HG03558 (cell line): ENCODE measurements at regions not wholly inside any gene's neighbourhood (a gene's known extent, or its start where the extent isn't known, plus 50 kb on each side); places are given as distances from the start of the nearest gene placed in this dataset.
"Not testable (repeated sequence)": the region's sequence is repeated elsewhere in the genome, so short reads cannot be mapped to it uniquely, and the experiment has no call there.

ENCODE experiments used
- ATAC-seq: cut with Tn5 transposase; IDR thresholded peaks from one replicate; pipeline ENCODE4 v1.9.1; 2021; ENCODE audit warnings: moderate number of reproducible peaks; ENCODE audit not compliant: unreplicated experiment; ENCODE audit errors: extremely low read depth

GRCh38 chr3:176661432-176661964 lies 535.8 kb downstream of the TBL1XR1 start:
- no peak for ATAC-seq

GRCh38 chr3:176655404-176656094 lies 541.7 kb downstream of the TBL1XR1 start:
- no peak for ATAC-seq

GRCh38 chr3:176651622-176652021 lies 545.7 kb downstream of the TBL1XR1 start:
- no peak for ATAC-seq

- ATAC-seq = no peak
Observed at GRCh38 chr3:176650478-176650877, 546.8 kb downstream of the TBL1XR1 start.

GRCh38 chr3:176647987-176648386 lies 549.3 kb downstream of the TBL1XR1 start:
- no peak for ATAC-seq

- ATAC-seq = no peak
Observed at GRCh38 chr3:176633511-176633910, 563.8 kb downstream of the TBL1XR1 start.

GRCh38 chr3:176632925-176633324 lies 564.4 kb downstream of the TBL1XR1 start:
- ATAC-seq = no peak

GRCh38 chr3:176631165-176631564 lies 566.1 kb downstream of the TBL1XR1 start:
- ATAC-seq = no peak

GRCh38 chr3:176628101-176628639 lies 569.1 kb downstream of the TBL1XR1 start:
- ATAC-seq = no peak

GRCh38 chr3:176623468-176624150 lies 573.7 kb downstream of the TBL1XR1 start:
- no peak for ATAC-seq

- no peak for ATAC-seq
Observed at GRCh38 chr3:176619833-176620232, 577.4 kb downstream of the TBL1XR1 start.

- ATAC-seq = no peak
Observed at GRCh38 chr3:176615826-176616225, 581.5 kb downstream of the TBL1XR1 start.

- ATAC-seq = no peak
Observed at GRCh38 chr3:176611703-176612102, 585.6 kb downstream of the TBL1XR1 start.

GRCh38 chr3:176609361-176609760 lies 587.9 kb downstream of the TBL1XR1 start:
- no peak for ATAC-seq

GRCh38 chr3:176605553-176605952 lies 591.7 kb downstream of the TBL1XR1 start:
- ATAC-seq = not testable (repeated sequence)

GRCh38 chr3:176595307-176595706 lies 602.0 kb downstream of the TBL1XR1 start:
- ATAC-seq = no peak

GRCh38 chr3:176590722-176591121 lies 606.6 kb downstream of the TBL1XR1 start:
- ATAC-seq = no peak

- ATAC-seq = no peak
Observed at GRCh38 chr3:176587089-176587488, 610.2 kb downstream of the TBL1XR1 start.

- ATAC-seq = no peak
Observed at GRCh38 chr3:176584413-176585176, 612.7 kb downstream of the TBL1XR1 start.

- no peak for ATAC-seq
Observed at GRCh38 chr3:176583956-176584355, 613.3 kb downstream of the TBL1XR1 start.

- ATAC-seq = no peak
Observed at GRCh38 chr3:176581589-176581988, 615.7 kb downstream of the TBL1XR1 start.
